Activated T-helper 1 cell treated with anti-CD3 and anti-CD28 coated beads, Interleukin-2, amount 50 U/mL, for 16 hours (primary cell): ENCODE measurements at regions not wholly inside any gene's neighbourhood (a gene's known extent, or its start where the extent isn't known, plus 50 kb on each side); places are given as distances from the start of the nearest gene placed in this dataset.

Experiments
- DNase-seq, 2 donors: peaks; one replicate each; pipeline ENCODE4 v3.0.0-alpha.2; 2020; ENCODE audit warnings: low read depth in 1 of 2, low spot score in 1 of 2

GRCh38 chr3:175895731-175896130, 1036.6 kb downstream of the NAALADL2 start:
- DNase-seq = no peak

GRCh38 chr3:175893566-175893965, 1034.4 kb downstream of the NAALADL2 start:
- no peak for DNase-seq

- no peak for DNase-seq
Measured at GRCh38 chr3:175890066-175890465, 1030.9 kb downstream of the NAALADL2 start.

GRCh38 chr3:175885231-175885766, 1026.2 kb downstream of the NAALADL2 start:
- no peak for DNase-seq

GRCh38 chr3:175879417-175879816, 1020.3 kb downstream of the NAALADL2 start:
- no peak for DNase-seq

- DNase-seq = no peak
Measured at GRCh38 chr3:175869404-175869803, 1010.3 kb downstream of the NAALADL2 start.

GRCh38 chr3:175868626-175869025, 1009.5 kb downstream of the NAALADL2 start:
- DNase-seq = no peak

- no peak for DNase-seq
Measured at GRCh38 chr3:175865724-175866123, 1006.6 kb downstream of the NAALADL2 start.

GRCh38 chr3:175861916-175862315, 1002.8 kb downstream of the NAALADL2 start:
- DNase-seq = no peak
